MM.1S (cell line): ENCODE measurements at regions not wholly inside any gene's neighbourhood (a gene's known extent, or its start where the extent isn't known, plus 50 kb on each side); places are given as distances from the start of the nearest gene placed in this dataset.

ENCODE experiments used
- DNase-seq: peaks from one replicate; pipeline ENCODE4 v3.0.0-alpha.2; 2015
- H2AFZ ChIP-seq: fragments of 300-600 bp; sonication (generic); 2 replicates; pipeline ENCODE4 v1.6.0; 2016; ENCODE audit warnings: antibody characterized with exemption, low read length
- H3F3A ChIP-seq: fragments of 300-600 bp; sonication (generic); 2 replicates; pipeline ENCODE4 v1.6.1; 2016; ENCODE audit warnings: mild to moderate bottlenecking, antibody characterized with exemption, low read length, moderate library complexity, mixed read lengths; ENCODE audit not compliant: insufficient read depth
- H3K27ac ChIP-seq: fragments of 300-600 bp; sonication (generic); 2 replicates; pipeline ENCODE4 v1.5.1; 2016; ENCODE audit warnings: mild to moderate bottlenecking, low read length
- H3K27me3 ChIP-seq: fragments of 300-600 bp; sonication (generic); replicated peaks from 2 replicates; pipeline ENCODE4 v1.6.0; 2016; ENCODE audit warnings: low read length; ENCODE audit not compliant: insufficient read depth
- H3K36me3 ChIP-seq: fragments of 300-600 bp; sonication (generic); replicated peaks from 2 replicates; pipeline ENCODE4 v1.6.1; 2016; ENCODE audit warnings: mild to moderate bottlenecking, low read length, mixed read lengths; ENCODE audit not compliant: insufficient read depth
- H3K4me1 ChIP-seq: fragments of 300-600 bp; sonication (generic); 2 replicates; pipeline ENCODE4 v1.6.1; 2016; ENCODE audit warnings: low read length, mixed read lengths
- H3K4me2 ChIP-seq: fragments of 300-600 bp; sonication (generic); 2 replicates; pipeline ENCODE4 v1.6.0; 2016; ENCODE audit warnings: low read depth, low read length
- H3K4me3 ChIP-seq: fragments of 300-600 bp; sonication (generic); 2 replicates; pipeline ENCODE4 v1.5.1; 2016; ENCODE audit warnings: low read length, mixed read lengths
- H3K79me2 ChIP-seq: fragments of 300-600 bp; sonication (generic); 2 replicates; pipeline ENCODE4 v1.6.1; 2016; ENCODE audit warnings: mixed run types, low read length, mixed read lengths
- H3K9ac ChIP-seq: fragments of 300-600 bp; sonication (generic); 2 replicates; pipeline ENCODE4 v1.6.1; 2016; ENCODE audit warnings: low read length, mixed read lengths
- H3K9me2 ChIP-seq: fragments of 300-600 bp; sonication (generic); replicated peaks from 2 replicates; pipeline ENCODE4 v1.6.1; 2016; ENCODE audit warnings: mild to moderate bottlenecking, low read length, mixed read lengths; ENCODE audit not compliant: insufficient read depth
- H3K9me3 ChIP-seq: fragments of 300-600 bp; sonication (generic); replicated peaks from 2 replicates; pipeline ENCODE4 v1.6.1; 2016; ENCODE audit warnings: mild to moderate bottlenecking, low read length, mixed read lengths; ENCODE audit not compliant: insufficient read depth
- H4K20me1 ChIP-seq: fragments of 300-600 bp; sonication (generic); 2 replicates; pipeline ENCODE4 v1.6.1; 2016; ENCODE audit warnings: mild to moderate bottlenecking, low read length, moderate library complexity, mixed read lengths; ENCODE audit not compliant: insufficient read depth
- EZH2 ChIP-seq: fragments of 300-600 bp; sonication (generic); optimal IDR thresholded peaks from 2 replicates; pipeline ENCODE3; 2017; ENCODE audit warnings: low read depth, mild to moderate bottlenecking, antibody characterized with exemption, low read length, mixed read lengths
- EZH2phosphoT487 ChIP-seq: fragments of 300-600 bp; sonication (generic); IDR thresholded peaks from 2 replicates; pipeline ENCODE4 v1.6.1; 2018; ENCODE audit warnings: antibody characterized with exemption, low read length
- TF ChIP-seq, protein P1 (sequence below): fragments of 300-600 bp; sonication (generic); IDR thresholded peaks from 2 replicates; pipeline ENCODE4 v1.5.1; 2016; ENCODE audit warnings: antibody characterized with exemption, low read length, mixed read lengths

DNA sequence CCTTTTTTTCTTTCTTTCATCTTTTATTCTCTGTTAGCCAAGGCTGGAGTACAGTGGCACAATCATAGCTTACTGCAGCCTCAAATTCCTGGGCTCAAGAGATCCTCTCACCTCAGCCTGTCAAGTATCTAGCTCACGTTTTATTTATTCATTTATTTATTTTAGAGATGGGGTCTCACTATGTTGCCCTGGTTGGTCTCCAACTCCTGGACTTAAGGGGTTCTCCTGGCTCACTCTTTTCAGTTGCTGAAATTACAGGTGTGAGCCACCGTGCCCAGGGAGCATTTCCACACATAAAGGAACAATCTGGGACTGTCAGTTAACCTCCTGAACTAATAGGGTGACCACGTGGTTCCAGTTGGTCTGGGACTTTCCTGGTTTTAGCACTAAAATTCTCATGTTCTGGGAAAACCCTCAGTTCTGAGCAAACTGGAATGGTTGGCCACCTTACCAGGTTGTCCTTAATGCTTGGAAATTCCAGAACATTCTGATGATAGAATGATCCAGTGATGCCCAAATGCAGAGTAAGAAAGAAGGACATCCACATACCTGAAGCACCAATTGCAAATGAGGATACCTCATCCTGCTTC, 105.5 kb upstream of the ZNF217 start:
- TF ChIP-seq EZH2phosphoT487, result no peak
- TF ChIP-seq EZH2, result no peak
- TF ChIP-seq, protein P1, sequence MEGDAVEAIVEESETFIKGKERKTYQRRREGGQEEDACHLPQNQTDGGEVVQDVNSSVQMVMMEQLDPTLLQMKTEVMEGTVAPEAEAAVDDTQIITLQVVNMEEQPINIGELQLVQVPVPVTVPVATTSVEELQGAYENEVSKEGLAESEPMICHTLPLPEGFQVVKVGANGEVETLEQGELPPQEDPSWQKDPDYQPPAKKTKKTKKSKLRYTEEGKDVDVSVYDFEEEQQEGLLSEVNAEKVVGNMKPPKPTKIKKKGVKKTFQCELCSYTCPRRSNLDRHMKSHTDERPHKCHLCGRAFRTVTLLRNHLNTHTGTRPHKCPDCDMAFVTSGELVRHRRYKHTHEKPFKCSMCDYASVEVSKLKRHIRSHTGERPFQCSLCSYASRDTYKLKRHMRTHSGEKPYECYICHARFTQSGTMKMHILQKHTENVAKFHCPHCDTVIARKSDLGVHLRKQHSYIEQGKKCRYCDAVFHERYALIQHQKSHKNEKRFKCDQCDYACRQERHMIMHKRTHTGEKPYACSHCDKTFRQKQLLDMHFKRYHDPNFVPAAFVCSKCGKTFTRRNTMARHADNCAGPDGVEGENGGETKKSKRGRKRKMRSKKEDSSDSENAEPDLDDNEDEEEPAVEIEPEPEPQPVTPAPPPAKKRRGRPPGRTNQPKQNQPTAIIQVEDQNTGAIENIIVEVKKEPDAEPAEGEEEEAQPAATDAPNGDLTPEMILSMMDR, result no peak
- Histone ChIP-seq H3K9me3 (no peaks in the 10 kb centered on the region), H3K79me2 (no peaks in the 10 kb centered on the region), H3K9ac (no peak overlapping the region), H3K36me3 (no peaks in the 10 kb centered on the region), H3K4me1 (no peaks in the 10 kb centered on the region), H4K20me1 (no peaks in the 10 kb centered on the region), H3K27me3 (no peaks in the 10 kb centered on the region), H3F3A (no peaks in the 10 kb centered on the region), H3K4me3 (no peak overlapping the region), H3K27ac (no peak overlapping the region), H3K4me2 (no peak overlapping the region), H3K9me2 (no peaks in the 10 kb centered on the region), H2AFZ (no peak overlapping the region)
- DNase-seq, result no peak

DNA sequence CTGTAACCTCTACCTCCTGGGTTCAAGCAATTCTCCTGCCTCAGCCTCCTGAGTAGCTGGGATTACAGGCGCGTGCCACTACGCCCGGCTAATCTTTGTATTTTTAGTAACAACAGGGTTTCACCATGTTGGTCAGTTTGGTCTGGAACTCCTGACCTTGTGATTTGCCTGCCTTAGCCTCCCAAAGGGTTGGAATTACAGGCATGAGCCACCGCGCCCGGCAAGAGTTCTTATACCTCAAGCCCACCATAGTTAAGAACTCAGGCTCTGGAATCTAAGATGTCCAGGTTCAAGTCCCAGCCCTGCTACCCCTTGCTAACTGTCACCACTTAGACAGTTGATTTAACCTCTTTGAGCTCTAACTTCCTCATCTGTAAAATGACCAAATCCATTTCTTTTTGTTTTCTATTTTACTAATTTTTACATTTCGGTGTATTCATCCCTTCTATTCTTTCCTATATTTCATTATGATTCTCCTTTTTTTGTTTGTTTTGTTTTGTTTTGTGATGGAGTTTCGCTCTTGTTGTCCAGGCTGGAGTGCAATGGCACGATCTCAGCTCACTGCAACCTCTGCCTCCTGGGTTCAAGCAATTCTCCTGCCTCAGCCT, 104.8 kb upstream of the ZNF217 start:
- Histone ChIP-seq H3K9me3 (no peaks in the 10 kb centered on the region), H3K36me3 (no peaks in the 10 kb centered on the region), H4K20me1 (no peaks in the 10 kb centered on the region), H3K9me2 (no peaks in the 10 kb centered on the region), H3K27ac (no peak overlapping the region), H3K4me3 (no peak overlapping the region), H3F3A (no peaks in the 10 kb centered on the region), H3K4me2 (no peak overlapping the region), H2AFZ (no peak overlapping the region), H3K9ac (no peak overlapping the region), H3K4me1 (no peaks in the 10 kb centered on the region), H3K27me3 (no peaks in the 10 kb centered on the region), H3K79me2 (no peaks in the 10 kb centered on the region)
- TF ChIP-seq EZH2phosphoT487 (no peak), EZH2 (no peak)
- TF ChIP-seq, protein P1, result no peak
- DNase-seq, result no peak

DNA sequence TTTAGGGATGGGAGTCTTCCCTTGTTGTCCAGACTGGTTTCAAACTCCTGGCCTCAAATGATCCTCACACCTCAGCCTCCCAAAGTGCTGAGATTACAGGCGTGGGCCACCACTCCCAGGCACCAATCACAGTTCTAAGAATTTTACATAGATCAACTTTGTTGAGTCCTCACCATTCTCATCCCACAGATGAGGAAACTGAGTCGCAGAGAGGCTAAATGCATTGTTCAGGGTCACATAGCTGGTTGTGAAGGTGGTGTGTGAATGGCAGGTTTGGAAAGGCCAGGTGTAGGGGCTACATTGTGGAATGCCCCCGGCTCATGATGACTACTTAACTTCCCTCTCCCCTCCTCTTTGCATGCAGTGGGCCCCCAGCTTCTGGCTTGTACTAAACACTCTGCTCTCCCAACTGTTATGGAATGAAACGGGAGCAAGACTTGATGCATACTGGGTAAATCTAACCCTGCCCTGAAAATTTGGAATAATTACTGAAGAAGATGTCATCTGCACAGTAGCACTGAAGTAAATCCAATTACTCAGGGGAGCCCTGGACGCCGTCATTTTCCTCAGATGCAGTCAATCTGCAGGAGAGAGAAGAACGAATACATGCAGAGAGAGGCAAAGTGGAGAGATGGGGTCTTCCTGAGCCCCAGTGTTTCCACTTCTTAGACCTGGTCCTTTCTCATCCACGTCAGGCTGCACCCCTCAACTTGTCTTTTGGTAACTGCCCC, 102.3 kb upstream of the ZNF217 start:
- TF ChIP-seq EZH2 (no peak), EZH2phosphoT487 (no peak)
- TF ChIP-seq, protein P1, result no peak
- DNase-seq, result no peak
- no peaks in the 10 kb centered on the region for H3K4me1 ChIP-seq

More for the DNA sequence above, 102.3 kb upstream of the ZNF217 start:
- Histone ChIP-seq H3K9ac (no peak overlapping the region), H3K4me2 (no peak overlapping the region), H3K27me3 (no peaks in the 10 kb centered on the region), H3K36me3 (no peaks in the 10 kb centered on the region), H3K79me2 (no peaks in the 10 kb centered on the region), H3K4me3 (no peak overlapping the region), H4K20me1 (no peaks in the 10 kb centered on the region), H3F3A (no peaks in the 10 kb centered on the region), H2AFZ (no peak overlapping the region), H3K27ac (no peak overlapping the region), H3K9me3 (no peaks in the 10 kb centered on the region), H3K9me2 (no peaks in the 10 kb centered on the region)
